ENCODE measurements at regions not wholly inside any gene's neighbourhood (a gene's known extent, or its start where the extent isn't known, plus 50 kb on each side); places are given as distances from the start of the nearest gene placed in this dataset.

DNA sequence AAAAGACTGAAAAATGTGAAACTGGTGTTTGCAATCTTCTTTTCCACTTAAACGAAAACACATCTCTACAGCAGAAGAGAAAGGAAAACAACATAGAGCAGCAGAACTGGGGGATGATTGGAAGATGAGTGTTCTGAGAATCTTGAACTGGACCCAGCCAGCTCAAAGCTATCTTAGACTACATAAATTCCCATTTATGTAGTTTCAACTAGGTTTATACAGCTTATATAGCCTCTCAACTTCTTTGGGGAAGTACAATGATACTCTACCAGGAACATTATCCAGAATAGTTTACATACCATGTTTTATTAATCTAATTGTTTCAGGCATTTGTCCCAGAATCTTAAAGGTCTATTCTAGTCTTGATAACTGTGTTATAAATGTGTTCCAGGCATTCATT is 658.2 kb upstream of the LMCD1 start:
- Histone ChIP-seq H3K9ac (ENCODE audit: insufficient read depth, low read length) (no peak overlapping the region), H3K36me3 (ENCODE audit: control insufficient read depth, insufficient read depth, low read length) (no peaks in the 10 kb centered on the region), H3K4me3 (replicated peaks in 1 of 4; ENCODE audit: control extremely low read depth in 1 of 4, insufficient read depth in 1 of 4, low read depth in 3 of 4, low read length in 4 of 4) (no peak overlapping the region), H3K27me3 (ENCODE audit: control insufficient read depth, insufficient read depth, low read length) (no peaks in the 10 kb centered on the region), H4K20me1 (ENCODE audit: control insufficient read depth, extremely low read depth, insufficient read depth, low read length) (no peaks in the 10 kb centered on the region), H3K4me2 (ENCODE audit: extremely low read depth, insufficient read depth, low read length) (no peak overlapping the region), H3K4me1 (ENCODE audit: control insufficient read depth, extremely low read depth, insufficient read depth, low read length) (no peaks in the 10 kb centered on the region), H3K27ac (ENCODE audit: insufficient read depth, low read length) (no peak overlapping the region), H3K9me3 (ENCODE audit: control insufficient read depth, insufficient read depth, low read depth, low read length) (no peaks in the 10 kb centered on the region), H2AFZ (ENCODE audit: low read length) (no peak overlapping the region), H3K79me2 (ENCODE audit: control insufficient read depth, insufficient read depth, low read length) (no peaks in the 10 kb centered on the region)
- TF ChIP-seq, protein P1, sequence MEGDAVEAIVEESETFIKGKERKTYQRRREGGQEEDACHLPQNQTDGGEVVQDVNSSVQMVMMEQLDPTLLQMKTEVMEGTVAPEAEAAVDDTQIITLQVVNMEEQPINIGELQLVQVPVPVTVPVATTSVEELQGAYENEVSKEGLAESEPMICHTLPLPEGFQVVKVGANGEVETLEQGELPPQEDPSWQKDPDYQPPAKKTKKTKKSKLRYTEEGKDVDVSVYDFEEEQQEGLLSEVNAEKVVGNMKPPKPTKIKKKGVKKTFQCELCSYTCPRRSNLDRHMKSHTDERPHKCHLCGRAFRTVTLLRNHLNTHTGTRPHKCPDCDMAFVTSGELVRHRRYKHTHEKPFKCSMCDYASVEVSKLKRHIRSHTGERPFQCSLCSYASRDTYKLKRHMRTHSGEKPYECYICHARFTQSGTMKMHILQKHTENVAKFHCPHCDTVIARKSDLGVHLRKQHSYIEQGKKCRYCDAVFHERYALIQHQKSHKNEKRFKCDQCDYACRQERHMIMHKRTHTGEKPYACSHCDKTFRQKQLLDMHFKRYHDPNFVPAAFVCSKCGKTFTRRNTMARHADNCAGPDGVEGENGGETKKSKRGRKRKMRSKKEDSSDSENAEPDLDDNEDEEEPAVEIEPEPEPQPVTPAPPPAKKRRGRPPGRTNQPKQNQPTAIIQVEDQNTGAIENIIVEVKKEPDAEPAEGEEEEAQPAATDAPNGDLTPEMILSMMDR (conservative IDR thresholded peaks at IDR 0.05 in 1 of 2, IDR thresholded peaks at IDR 0.05 in 1 of 2; ENCODE audit: low read depth in 1 of 2, low read length in 2 of 2) = no peak
- TF ChIP-seq EZH2 (IDR thresholded peaks at IDR 0.05; ENCODE audit: low read length, missing control alignments) = no peak
- DNase-seq (ENCODE audit: low read depth in 2 of 2) = no peak

DNA sequence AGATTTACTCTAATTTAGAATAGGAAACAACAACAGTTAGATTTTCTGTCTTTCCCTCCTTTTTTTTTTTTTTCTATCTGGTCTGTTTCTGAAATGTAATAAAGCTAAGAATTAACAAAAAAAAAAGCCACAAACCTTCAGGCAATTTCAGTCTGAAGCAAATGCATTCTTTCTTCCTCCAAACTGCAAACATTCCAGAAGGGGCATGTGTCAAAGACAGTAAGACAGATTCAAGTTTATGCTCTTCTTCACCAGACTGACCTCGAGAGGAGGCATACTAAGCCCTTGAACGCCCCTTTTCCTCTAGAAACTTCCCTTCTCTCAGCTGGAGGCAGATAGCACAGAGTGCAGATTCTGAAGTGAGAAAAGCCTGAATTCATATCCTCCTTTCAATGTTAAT is 654.6 kb upstream of the LMCD1 start:
- TF ChIP-seq, protein P1 (conservative IDR thresholded peaks at IDR 0.05 in 1 of 2, IDR thresholded peaks at IDR 0.05 in 1 of 2; ENCODE audit: low read depth in 1 of 2, low read length in 2 of 2) = no peak
- TF ChIP-seq EZH2 (IDR thresholded peaks at IDR 0.05; ENCODE audit: low read length, missing control alignments) = no peak
- no peaks in the 10 kb centered on the region for H4K20me1 ChIP-seq (ENCODE audit: control insufficient read depth, extremely low read depth, insufficient read depth, low read length)
- no peaks in the 10 kb centered on the region for H3K9me3 ChIP-seq (ENCODE audit: control insufficient read depth, insufficient read depth, low read depth, low read length)
- peak in 1 of 2 donors; percentile 5 for DNase-seq (ENCODE audit: low read depth in 2 of 2)
- no peaks in the 10 kb centered on the region for H3K4me1 ChIP-seq (ENCODE audit: control insufficient read depth, extremely low read depth, insufficient read depth, low read length)
- H2AFZ ChIP-seq (ENCODE audit: low read length) = no peak overlapping the region
- no peaks in the 10 kb centered on the region for H3K27me3 ChIP-seq (ENCODE audit: control insufficient read depth, insufficient read depth, low read length)
- H3K4me3 ChIP-seq (replicated peaks in 1 of 4; ENCODE audit: control extremely low read depth in 1 of 4, insufficient read depth in 1 of 4, low read depth in 3 of 4, low read length in 4 of 4) = no peak overlapping the region
- no peaks in the 10 kb centered on the region for H3K79me2 ChIP-seq (ENCODE audit: control insufficient read depth, insufficient read depth, low read length)
- no peak overlapping the region for H3K4me2 ChIP-seq (ENCODE audit: extremely low read depth, insufficient read depth, low read length)
- no peaks in the 10 kb centered on the region for H3K36me3 ChIP-seq (ENCODE audit: control insufficient read depth, insufficient read depth, low read length)
- H3K9ac ChIP-seq (ENCODE audit: insufficient read depth, low read length) = no peak overlapping the region
- no peak overlapping the region for H3K27ac ChIP-seq (ENCODE audit: insufficient read depth, low read length)

DNA sequence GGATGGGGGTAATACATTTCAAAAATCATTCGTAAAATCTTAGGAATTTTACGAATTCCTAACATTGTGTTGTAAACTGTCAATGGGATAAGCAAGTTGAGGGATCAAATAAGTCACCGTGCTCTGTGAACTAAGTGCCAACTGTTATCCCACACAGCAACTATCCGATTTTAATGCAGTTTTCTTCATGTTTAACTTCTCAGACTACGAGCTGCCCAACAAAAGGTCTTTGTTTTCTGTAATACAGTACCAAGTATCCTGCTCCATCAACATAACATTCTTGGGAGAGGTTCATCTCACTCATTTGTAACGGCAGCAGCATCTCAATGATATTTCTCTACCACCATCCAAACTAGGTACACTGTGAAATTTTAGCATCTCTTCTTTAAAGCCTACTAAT is 654.1 kb upstream of the LMCD1 start:
- Histone ChIP-seq H3K4me3 (replicated peaks in 1 of 4; ENCODE audit: control extremely low read depth in 1 of 4, insufficient read depth in 1 of 4, low read depth in 3 of 4, low read length in 4 of 4) (no peak overlapping the region), H3K36me3 (ENCODE audit: control insufficient read depth, insufficient read depth, low read length) (no peaks in the 10 kb centered on the region), H4K20me1 (ENCODE audit: control insufficient read depth, extremely low read depth, insufficient read depth, low read length) (no peaks in the 10 kb centered on the region), H3K4me2 (ENCODE audit: extremely low read depth, insufficient read depth, low read length) (no peak overlapping the region), H3K79me2 (ENCODE audit: control insufficient read depth, insufficient read depth, low read length) (no peaks in the 10 kb centered on the region), H2AFZ (ENCODE audit: low read length) (no peak overlapping the region), H3K4me1 (ENCODE audit: control insufficient read depth, extremely low read depth, insufficient read depth, low read length) (no peaks in the 10 kb centered on the region), H3K27me3 (ENCODE audit: control insufficient read depth, insufficient read depth, low read length) (no peaks in the 10 kb centered on the region), H3K27ac (ENCODE audit: insufficient read depth, low read length) (no peak overlapping the region), H3K9ac (ENCODE audit: insufficient read depth, low read length) (no peak overlapping the region), H3K9me3 (ENCODE audit: control insufficient read depth, insufficient read depth, low read depth, low read length) (no peaks in the 10 kb centered on the region)
- no peak for DNase-seq (ENCODE audit: low read depth in 2 of 2)
- TF ChIP-seq, protein P1 (conservative IDR thresholded peaks at IDR 0.05 in 1 of 2, IDR thresholded peaks at IDR 0.05 in 1 of 2; ENCODE audit: low read depth in 1 of 2, low read length in 2 of 2) = no peak
- no peak for TF ChIP-seq EZH2 (IDR thresholded peaks at IDR 0.05; ENCODE audit: low read length, missing control alignments)
